ENCODE measurements at regions not wholly inside any gene's neighbourhood (a gene's known extent, or its start where the extent isn't known, plus 50 kb on each side); places are given as distances from the start of the nearest gene placed in this dataset.

DNA sequence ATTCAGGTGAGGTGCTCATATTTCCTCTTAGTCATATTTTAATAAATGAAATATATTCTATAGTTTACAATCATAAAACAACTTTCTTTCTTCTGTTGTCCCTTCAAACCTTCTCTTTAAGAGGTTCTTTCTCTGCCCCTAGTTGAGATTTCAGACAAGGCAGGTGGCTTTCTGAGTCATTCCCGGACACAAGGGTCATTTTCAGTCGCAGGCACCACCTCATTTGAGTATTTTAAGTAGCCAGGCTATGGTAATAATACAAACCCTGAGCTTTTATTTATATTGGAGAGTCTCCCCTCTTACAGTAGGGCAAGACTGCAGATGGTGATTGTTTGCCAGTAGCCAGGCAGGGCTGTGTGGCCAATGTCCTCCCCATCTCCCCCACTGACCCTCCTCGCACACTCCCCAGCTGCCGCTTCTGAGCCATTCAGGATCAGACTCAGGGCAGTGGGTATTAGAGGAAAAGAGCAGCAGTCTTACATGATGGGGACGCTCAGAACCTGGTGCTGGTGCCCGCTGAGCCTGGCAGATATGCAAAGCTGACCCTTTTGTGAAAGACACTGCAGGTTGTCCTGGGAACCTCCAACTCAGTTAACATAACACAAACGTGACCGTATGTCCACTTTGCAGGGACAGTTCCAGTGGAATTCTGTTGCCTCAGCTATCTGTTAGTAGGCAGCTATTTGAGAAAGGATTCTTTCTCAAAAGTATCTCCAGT lies 101.1 kb upstream of the BCL2L14 start:
- Histone ChIP-seq H3K36me3 (replicated peaks in 1 of 2; ENCODE audit: control insufficient read depth in 1 of 2, insufficient read depth in 2 of 2, low read length in 2 of 2) (no peaks in the 10 kb centered on the region), H3K9ac (ENCODE audit: insufficient read depth, low read length, poor library complexity, severe bottlenecking) (no peak overlapping the region), H3K4me2 (replicated peaks; ENCODE audit: extremely low read depth, low read length, poor library complexity, severe bottlenecking) (no peak overlapping the region), H3K27ac (ENCODE audit: low read depth in 1 of 2, low read length in 2 of 2) (no peak overlapping the region), H2AFZ (ENCODE audit: insufficient read depth, low read depth, low read length, poor library complexity, severe bottlenecking) (no peak overlapping the region), H3K9me3 (replicated peaks in 1 of 2; ENCODE audit: control insufficient read depth in 1 of 2, insufficient read depth in 1 of 2, low read length in 2 of 2) (no peaks in the 10 kb centered on the region), H3K4me1 (ENCODE audit: control insufficient read depth in 1 of 2, insufficient read depth in 2 of 2, low read length in 2 of 2) (no peaks in the 10 kb centered on the region), H3K27me3 (ENCODE audit: control insufficient read depth in 2 of 2, insufficient read depth in 2 of 2, low read length in 2 of 2) (no peaks in the 10 kb centered on the region), H3K4me3 (replicated peaks in 1 of 3; ENCODE audit: low read depth in 2 of 3, low read length in 3 of 3) (no peak overlapping the region), H3K79me2 (ENCODE audit: insufficient read depth, low read length) (no peaks in the 10 kb centered on the region), H4K20me1 (ENCODE audit: insufficient read depth, low read length) (no peaks in the 10 kb centered on the region)
- Mint-ChIP-seq H3K9me3 (peaks cover 0 to 1% (median 0%) of the 10 kb centered on the region in 7 donors), H3K36me3 (no peaks in the 10 kb centered on the region), H3K27me3 (ENCODE audit: low read depth in 3 of 3) (peaks cover 0 to 6% (median 2%) of the 10 kb centered on the region in 3 donors), H3K4me1 (no peaks in the 10 kb centered on the region), H3K27ac (no peak overlapping the region), H3K4me3 (no peak overlapping the region)
- intact Hi-C loops (cut with micrococcal nuclease): no loop called here
- no peak for DNase-seq
- WGBS (ENCODE audit: insufficient coverage): 93% methylated on average over 2 of the region's 8 CpGs
- TF ChIP-seq, protein P1, sequence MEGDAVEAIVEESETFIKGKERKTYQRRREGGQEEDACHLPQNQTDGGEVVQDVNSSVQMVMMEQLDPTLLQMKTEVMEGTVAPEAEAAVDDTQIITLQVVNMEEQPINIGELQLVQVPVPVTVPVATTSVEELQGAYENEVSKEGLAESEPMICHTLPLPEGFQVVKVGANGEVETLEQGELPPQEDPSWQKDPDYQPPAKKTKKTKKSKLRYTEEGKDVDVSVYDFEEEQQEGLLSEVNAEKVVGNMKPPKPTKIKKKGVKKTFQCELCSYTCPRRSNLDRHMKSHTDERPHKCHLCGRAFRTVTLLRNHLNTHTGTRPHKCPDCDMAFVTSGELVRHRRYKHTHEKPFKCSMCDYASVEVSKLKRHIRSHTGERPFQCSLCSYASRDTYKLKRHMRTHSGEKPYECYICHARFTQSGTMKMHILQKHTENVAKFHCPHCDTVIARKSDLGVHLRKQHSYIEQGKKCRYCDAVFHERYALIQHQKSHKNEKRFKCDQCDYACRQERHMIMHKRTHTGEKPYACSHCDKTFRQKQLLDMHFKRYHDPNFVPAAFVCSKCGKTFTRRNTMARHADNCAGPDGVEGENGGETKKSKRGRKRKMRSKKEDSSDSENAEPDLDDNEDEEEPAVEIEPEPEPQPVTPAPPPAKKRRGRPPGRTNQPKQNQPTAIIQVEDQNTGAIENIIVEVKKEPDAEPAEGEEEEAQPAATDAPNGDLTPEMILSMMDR (IDR thresholded peaks at IDR 0.05): no peak

DNA sequence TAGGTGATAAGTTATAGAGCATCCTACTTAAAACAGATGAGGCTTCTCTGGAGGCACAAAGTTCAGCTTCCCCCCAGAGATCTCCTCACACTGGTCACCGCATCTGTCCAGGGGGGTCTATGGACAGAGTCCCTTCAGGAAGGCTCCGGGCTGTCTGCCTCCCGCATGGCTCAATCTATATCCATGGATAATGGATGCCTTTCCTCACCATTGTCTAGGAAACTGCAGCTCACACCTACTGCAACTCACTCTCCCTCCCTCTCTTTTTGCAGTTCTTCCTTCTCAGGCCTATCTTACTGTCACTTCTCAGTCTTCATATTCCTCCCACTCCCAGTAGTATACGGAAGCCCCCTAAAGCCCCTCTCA lies 100.6 kb upstream of the BCL2L14 start:
- Histone ChIP-seq H3K27me3 (ENCODE audit: control insufficient read depth in 2 of 2, insufficient read depth in 2 of 2, low read length in 2 of 2) (no peaks in the 10 kb centered on the region), H3K9ac (ENCODE audit: insufficient read depth, low read length, poor library complexity, severe bottlenecking) (no peak overlapping the region), H3K36me3 (replicated peaks in 1 of 2; ENCODE audit: control insufficient read depth in 1 of 2, insufficient read depth in 2 of 2, low read length in 2 of 2) (no peaks in the 10 kb centered on the region), H4K20me1 (ENCODE audit: insufficient read depth, low read length) (no peaks in the 10 kb centered on the region), H3K27ac (ENCODE audit: low read depth in 1 of 2, low read length in 2 of 2) (no peak overlapping the region), H3K9me3 (replicated peaks in 1 of 2; ENCODE audit: control insufficient read depth in 1 of 2, insufficient read depth in 1 of 2, low read length in 2 of 2) (no peaks in the 10 kb centered on the region), H3K4me2 (replicated peaks; ENCODE audit: extremely low read depth, low read length, poor library complexity, severe bottlenecking) (no peak overlapping the region), H3K4me3 (replicated peaks in 1 of 3; ENCODE audit: low read depth in 2 of 3, low read length in 3 of 3) (no peak overlapping the region), H3K4me1 (ENCODE audit: control insufficient read depth in 1 of 2, insufficient read depth in 2 of 2, low read length in 2 of 2) (no peaks in the 10 kb centered on the region), H2AFZ (ENCODE audit: insufficient read depth, low read depth, low read length, poor library complexity, severe bottlenecking) (no peak overlapping the region), H3K79me2 (ENCODE audit: insufficient read depth, low read length) (no peaks in the 10 kb centered on the region)
- Mint-ChIP-seq H3K27me3 (ENCODE audit: low read depth in 3 of 3) (peaks cover 0 to 5% (median 2%) of the 10 kb centered on the region in 3 donors), H3K4me3 (no peak overlapping the region), H3K4me1 (no peaks in the 10 kb centered on the region), H3K9me3 (peaks cover 0 to 1% (median 0%) of the 10 kb centered on the region in 7 donors), H3K36me3 (no peaks in the 10 kb centered on the region), H3K27ac (no peak overlapping the region)
- TF ChIP-seq, protein P1 (IDR thresholded peaks at IDR 0.05): no peak
- 96% methylated on average over 3 of the region's 4 CpGs for WGBS (ENCODE audit: insufficient coverage)
- no peak for DNase-seq
- intact Hi-C loops (cut with micrococcal nuclease): no loop called here
